NCI-H2081 treated with DMSO at 0.1 percent for 48 hours (cell line): ENCODE measurements at regions not wholly inside any gene's neighbourhood (a gene's known extent, or its start where the extent isn't known, plus 50 kb on each side); places are given as distances from the start of the nearest gene placed in this dataset.

Experiments
- DNase-seq: peaks from one replicate; lab custom pipeline; 2025; lab: John Stamatoyannopoulos, UW

DNA sequence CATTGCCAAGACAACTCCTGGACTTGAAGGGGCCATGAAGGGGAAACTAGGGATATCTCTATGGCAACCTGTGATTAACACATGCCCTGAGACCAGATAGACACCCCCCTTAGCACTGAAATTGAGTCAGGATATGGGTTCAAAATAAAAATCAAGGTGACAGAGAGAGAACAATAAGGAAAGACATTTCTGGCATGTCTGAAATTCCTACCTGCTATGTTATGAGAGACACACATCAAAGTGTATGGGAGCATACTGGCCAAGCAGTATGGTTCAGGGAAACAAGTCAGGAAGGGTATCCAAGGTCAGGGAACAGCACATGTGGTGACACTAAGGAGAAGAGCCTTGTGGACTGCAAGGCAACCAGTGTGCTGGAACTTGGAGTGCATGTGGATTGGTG, 388.7 kb downstream of the SHQ1 start:
- no peak for DNase-seq

DNA sequence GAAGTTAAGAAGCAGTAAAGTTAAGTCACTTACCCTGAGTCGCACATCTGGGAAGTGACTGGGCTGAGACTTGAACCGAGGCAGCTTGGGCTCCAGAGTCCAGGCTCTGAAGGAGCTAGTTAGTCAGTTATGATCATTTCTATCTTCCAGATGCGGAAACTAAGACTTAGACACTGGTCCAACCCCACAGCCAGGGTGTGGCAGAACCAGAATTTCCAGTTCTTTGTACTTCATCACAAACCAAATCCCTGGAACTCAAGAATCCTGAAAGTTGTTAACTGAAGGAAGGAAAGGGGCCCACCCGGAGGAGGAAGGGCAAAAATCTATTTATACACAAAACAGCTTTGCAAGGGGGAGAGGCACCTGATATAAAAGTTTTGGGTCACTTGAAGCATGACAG, 389.9 kb downstream of the SHQ1 start:
- DNase-seq = no peak

DNA sequence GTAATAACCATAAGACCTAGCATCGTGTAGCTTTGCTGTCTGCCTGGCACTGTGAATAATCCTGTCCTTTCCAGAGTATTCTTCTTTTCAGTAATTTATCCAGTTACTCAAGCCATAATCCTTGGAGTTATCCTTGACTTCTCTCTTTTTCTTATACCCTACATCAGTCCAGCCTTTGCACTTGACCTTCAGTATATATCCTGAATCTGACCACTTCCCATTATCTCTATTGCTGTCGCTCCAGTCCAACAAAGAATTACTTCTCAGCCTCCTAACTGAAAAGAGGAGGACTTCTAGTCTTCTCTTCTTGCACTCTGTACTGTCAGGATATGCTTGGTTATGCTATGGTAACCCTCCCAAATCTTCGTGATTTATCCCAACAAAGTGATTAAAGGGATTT, 393.8 kb downstream of the SHQ1 start:
- no peak for DNase-seq

DNA sequence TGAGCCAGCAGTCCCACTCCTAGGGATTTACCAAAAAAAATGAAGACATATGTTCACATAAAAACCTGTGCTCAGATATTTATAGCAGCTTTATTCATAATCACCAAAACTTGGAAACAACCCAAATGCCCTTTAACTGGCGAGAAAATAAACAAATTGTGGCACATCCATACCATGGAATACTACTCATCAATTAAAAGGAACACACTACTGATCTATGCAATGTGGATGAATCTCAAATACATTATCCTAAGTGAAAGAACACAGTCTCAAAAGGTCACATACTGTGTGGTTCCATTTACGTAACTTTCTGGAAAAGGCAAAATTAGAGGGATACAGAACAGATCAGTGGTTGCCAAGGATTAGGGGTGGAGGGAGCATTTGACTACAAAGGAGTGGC, 394.5 kb downstream of the SHQ1 start:
- DNase-seq = no peak

DNA sequence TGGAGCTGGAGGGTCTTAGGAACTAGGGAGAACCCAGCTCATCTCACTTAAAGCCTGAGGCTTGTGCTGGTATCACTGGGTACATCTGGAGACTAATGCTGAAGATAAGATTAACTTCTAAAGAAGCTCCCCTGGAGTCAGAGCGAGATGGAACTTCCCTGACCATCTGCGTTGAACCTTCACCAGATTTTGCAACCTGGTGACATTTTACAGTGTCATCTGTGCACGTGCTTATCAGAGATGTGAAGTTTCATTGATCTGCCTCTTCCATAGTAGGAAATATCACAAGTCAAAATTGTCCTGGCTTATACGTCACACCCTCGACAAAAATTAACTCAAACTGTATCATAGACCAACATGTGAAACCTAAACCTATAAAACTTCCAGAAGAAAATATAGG, 395.5 kb downstream of the SHQ1 start:
- DNase-seq = no peak

DNA sequence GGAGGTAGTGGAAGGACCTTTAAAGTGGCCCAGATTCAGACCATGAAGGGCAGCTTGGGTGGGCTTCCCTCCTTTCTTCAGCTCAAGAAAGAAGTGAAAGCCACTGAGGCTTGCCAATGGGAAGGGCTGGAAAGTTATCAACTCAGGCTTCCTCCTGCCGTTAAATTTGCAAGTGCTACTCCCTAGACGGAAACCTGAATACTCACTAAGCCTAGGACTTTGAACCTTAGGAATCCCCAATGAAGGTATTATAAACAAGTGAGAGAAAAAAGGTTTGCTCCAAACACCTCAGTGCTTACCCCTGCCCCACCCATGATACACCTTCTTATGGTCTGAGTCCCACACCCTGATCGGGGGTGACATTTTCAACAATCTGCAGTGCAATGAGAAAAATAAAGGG, 396.4 kb downstream of the SHQ1 start:
- no peak for DNase-seq

DNA sequence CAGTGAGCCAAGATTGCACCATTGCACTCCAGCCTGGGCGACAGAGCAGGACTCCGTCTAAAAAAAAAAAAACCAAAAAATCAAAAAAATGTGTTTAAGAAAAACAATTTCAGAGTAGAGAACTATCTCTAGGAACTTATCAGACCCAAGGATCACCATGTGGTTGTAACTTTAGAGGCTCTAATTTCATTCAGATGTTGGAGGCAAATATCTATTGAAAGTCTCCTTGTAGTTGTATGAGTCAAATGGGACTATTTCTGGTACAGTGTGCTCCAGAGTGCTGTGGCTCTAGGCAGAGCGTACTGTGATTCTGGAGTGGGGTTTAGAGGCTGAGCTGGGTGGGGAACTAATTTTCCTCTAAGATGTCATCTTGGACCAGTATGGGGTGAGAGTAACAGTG, 398.7 kb downstream of the SHQ1 start:
- DNase-seq = no peak

DNA sequence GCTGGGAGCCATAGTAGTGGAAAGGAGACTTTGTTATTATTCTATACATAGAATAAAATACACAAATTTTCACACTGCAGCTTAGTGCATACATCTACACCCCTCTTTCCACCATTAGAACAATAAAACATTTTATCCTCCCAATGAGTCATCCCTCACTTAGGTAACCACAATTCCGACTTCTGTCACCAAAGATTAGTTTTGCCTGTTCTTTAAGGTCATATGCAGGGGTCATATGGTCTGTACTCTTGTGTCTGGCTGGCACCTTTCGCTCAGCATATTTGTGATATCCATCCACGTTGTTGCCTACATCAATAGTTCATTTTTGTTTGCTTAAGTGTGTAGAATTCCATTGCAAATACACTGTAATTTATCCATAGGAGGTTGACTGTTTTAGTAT, 399.4 kb downstream of the SHQ1 start:
- no peak for DNase-seq

DNA sequence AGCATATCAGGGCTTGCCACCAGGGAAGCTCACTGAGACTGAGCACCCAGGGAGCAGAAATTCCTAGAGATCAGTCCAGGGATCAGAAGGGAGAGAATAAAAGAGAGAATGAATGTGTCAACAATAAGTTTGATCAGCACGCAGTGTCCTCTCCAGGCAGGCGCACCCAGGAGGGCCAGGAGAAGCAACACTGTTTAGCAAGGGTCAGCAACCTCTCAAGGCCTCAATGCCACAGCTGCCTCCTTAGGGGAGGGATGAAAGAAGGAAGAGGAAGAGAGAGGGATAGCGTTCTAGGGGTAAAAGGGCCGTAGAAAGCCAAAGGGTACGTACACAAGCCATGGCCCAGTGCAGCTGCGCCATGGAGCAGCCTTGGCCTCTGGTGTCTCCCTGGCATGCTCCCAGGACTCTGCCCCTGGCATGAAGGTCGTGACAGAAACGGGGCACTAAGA, 399.8 kb downstream of the SHQ1 start:
- no peak for DNase-seq

DNA sequence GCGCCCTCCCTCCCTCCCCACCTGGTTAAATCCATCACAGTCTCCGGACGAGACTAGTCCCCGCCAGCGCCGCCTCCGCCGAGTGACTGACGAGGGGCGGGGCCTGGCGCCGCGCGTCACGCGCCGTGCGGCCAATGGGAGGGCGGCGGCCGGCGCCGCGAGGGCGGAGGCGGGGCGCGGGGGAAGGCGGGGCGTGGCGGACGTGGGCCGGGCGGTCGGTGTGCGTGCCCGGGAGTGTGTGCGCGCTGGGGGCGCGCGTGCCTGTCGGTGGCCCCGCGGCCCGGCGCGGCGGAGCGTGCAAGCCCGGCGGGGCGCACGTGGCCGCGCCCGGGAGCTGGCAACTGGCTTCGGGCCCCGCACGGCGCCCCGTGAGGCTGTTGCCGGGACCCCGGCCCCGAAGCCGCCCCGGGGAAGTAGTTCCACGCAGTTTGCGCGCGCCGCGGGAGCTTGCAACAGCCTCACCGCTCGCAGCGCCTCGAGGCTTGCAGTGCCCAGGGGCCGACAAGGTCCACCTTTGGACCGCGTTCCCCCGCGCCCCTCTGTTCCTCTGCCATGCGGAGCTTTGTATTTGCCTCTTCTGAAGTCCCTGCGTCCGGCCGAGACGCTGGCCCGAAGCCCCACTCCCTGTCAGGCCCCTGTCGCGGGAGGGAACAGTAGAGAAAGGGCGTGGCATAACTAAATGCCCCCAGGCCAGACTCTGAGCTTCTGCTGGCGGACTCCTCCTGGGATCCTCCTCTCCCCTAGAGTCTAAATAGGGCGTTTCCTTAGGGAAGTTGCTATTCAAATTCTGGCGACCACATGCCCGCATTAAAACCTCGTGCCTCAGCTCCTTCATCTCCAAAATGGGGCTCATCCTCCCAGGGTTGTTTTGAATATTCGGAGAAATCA, 400.9 kb downstream of the SHQ1 start:
- DNase-seq = peak; percentile 31

DNA sequence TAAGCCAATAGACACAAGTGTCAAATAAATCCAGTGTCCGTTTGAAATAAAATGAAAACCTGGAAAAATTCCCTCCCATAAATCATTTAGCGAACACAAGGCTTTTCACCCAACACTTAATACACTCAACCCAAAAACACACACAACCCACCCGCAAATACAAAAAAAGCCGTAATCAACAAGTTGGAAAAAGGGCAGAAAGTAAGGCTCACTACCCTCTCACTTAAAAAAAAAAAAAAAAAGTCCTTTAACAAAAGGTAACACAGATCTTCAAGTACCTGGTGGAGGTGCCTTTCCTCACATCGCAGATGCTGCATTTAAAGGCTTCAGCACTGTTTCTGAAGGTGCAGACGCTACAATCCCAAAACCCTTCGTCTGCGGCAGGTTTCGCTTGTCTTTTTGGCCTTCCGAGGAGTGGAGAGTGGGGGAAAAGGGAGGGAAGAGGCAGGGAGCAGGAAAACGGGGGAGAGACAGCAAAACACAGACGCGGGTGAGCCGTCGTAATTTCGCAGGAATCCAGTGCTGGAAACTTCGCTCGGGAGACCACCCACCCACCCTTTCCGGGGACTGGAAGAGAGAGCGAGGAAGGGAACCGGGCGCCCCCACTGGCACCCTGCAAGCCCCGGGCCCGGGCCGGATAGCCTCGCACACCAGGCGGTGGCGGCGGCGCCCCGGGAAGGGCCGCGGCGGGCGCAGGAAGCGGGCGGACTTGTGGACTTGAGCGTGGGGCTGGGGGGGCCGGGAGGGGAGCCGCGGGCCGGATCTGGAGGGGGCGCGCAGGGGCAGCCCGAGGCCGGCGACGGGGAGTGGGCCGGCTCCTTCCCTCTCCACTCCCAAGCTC, 401.8 kb downstream of the SHQ1 start, which contains the start of gene RYBP:
TSS of gene RYBP (minus strand) at position 404 of the 841 bp plus-strand sequence.
- no peak for DNase-seq

DNA sequence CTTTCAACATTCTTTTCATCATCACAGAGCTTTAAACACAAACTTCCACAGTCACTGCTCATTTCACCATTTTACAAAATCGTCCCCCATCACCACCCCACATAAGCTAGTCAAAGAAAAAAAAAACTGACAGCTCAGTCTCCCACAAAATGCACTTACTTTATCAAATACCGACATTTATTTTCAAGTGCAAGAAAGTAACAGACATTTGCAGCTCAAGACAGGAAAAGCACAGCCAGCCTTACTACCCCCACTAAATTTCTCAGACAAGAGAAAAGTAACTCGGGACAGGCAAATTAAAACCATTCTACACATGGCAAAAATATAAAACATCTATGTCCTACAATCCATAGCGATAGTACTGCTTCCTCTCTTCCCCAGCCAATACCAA, 402.4 kb downstream of the SHQ1 start:
- no peak for DNase-seq

DNA sequence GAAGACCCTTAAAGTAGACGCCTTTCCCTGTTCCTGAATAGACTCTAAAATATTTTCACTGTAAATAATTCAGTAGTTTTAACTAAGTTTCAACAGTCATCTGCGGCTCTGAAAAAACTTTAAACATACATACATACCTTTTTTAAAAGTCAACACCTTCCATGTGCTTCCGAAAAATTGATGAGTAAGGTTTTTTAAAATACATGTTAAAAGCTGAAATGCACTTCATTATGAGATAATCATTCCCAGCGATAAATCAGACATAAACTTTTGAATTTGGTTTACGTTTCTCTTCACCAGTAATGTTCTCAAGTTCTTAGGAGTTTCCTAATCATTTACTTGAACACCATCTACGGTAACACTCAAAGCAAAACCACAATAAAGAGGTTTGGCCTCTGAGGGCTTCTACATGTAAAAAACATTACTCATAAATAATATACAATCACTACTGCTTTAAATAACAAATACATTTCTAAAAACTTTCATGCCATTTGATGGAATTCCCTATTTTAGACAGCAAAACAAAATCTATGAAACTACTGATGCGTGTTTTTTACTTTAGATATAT, 403.5 kb downstream of the SHQ1 start:
- no peak for DNase-seq

DNA sequence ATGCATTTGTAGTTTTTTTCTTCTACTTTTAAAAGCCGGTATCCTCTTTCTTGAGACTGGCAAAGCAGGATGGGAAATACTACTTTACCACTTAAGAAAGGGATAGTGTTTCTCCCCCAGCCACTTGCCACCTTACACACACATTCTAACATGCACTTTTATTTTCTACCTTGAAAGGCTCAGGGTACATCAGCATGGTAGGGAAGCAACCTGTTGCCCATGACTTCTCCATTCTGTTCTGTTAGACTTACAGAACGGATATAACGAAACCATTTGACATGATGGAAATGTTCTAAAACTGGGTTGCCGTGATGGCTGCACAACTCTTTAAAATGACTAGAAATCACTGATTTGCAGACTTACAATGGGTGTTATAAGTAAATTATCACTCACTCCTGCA, 405.5 kb downstream of the SHQ1 start:
- DNase-seq = no peak

DNA sequence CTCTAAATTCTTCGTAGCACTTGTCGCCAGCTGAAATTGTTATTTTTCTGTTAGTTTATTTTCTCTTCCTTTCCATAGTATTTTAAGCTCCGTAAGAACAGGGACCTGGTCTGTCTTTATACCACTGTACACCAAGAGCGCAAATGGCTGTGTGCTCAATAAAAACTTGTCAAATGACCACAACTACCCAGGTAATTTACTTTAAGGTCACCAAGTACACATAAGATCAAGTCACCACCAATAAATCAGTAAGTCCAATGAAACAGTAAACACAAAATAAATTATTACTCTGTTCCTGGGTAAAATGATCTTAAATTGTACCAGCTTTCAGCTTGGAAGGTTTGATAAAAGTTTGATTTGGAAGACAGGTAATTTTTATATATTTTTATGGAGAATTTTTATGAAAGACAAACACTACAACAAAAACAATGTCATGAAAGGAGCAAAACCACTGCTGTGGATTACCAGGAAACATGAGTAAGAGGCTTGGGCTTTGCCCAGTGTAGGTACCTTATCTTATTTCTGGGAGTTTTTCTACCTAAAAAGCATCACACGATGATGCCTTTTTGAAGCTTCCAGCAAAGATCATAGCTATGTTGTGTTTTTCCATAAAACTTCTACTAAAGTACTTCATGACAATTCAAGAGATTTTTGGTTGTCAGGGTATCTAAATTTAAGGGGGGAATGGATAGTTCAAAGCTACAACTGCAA, 406.8 kb downstream of the SHQ1 start:
- no peak for DNase-seq

DNA sequence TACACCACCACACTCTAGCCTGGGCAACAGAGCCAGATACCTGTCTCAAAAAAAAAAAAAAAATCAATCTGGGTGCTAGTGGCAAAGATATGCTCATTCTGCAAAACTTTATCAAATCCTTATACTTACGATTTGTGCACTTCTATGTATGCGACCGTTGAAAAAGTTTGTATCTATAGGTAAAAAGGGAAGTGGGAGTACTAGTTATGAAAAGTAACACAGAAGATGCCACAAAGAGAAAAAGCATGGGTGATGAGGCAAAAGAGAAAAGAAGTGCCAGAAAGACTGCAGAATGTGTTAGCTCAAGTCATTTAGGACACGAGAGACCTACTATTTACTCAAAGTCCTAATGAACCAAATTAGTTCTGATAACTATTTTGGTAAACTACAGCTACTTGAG, 407.8 kb downstream of the SHQ1 start:
- DNase-seq = no peak

DNA sequence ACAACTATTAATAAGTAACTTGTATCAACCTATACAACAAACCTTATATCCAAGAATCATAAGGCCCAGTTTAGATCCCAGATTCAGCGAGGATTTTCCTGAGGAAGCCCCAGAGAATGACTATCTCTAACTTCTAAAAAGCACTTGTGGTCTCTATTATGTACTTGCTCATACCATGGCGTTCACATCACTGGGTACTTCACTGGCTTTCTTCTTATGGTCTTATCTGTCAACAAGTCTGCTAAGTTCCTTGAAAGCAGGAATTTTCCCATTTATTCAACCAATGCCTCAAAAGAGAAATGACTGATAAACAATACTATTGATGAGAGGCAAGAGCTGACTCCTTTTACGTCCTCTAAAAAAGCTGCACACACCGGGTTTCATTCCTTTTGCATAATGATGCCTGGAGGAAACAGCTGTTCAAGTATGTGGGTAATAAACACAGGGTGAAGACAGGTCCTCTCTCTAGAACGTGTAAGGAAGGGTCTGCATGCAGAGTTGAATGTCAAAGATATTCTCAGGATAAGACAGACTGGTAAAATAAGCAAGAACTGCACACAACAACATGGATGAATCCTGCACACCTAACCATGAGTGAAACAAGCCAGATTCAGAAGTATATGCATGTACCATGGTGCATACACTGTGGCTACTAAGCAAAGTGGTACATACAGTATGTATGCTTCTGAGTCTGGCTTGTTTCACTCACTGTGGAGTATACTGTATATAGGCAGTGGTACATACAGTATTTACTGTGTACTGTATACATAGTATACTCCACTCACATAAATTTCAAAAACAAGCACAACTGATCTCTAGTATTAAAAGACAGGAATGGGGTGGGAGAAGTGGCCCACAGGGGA, 408.7 kb downstream of the SHQ1 start:
- no peak for DNase-seq

DNA sequence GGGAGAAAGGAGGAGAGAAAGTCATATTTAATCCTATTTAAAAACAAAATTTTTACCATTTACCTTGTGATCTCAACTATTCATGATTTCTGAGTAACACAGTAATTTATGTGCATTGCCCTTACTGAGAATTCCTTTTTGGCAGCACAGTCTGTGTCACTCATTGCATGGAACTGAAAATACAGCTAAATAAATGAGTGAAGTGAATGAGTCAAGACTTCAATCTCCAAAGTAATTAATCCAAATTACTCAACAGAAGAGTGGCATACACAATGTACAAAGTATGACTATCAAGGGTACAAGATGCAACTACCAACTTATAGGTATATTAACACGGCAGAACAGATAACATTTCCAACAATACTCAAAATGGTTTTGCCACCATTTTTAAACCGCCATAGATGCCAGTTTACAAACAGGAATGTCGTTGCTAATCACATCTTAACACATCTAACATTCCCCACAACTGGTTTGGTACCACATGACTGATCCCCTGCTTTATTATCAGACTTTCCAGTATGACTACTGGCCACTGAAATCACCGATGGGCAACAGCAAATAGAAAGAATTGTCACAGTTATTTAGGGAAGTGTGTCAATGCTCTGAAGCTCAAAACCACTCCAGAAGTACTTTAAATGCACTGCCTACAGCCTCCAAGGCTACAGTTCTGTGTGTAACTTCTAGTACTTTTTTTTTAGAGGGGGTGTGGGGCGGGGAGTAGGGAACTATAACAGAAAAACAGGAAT, 410.4 kb downstream of the SHQ1 start:
- DNase-seq = no peak

DNA sequence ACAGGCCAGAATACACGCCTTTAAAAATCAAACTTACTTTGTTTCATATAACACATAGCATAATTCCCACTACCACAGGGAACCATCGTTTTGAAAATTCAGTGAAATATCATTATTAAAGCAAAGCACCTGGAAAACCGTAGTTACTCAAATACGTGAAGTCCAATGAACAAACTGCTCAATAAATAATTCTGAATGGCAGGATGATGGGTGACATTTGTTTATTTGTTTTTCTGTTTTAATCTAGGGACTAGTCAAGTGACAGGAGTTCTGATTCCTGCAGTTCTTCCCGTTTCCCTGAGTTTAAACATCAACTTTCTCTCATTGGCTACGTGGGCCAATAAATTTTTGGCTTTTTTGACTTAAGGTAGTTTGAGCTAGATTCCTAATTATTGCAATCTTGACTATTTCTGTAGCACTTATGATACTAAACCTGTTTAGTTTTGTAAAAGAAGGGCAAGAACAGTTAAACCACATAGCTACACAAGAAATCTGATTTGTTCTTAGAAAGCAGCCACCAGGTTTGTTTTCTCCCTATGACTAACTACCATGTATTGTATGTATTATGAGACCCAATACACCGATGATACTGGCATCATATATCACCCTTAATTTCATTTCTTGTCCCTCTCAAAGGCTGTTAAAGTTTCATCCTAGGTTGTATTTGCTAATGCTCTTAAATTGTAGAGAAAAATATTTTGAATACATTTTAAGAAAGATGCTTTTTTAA, 411.2 kb downstream of the SHQ1 start:
- DNase-seq = no peak

DNA sequence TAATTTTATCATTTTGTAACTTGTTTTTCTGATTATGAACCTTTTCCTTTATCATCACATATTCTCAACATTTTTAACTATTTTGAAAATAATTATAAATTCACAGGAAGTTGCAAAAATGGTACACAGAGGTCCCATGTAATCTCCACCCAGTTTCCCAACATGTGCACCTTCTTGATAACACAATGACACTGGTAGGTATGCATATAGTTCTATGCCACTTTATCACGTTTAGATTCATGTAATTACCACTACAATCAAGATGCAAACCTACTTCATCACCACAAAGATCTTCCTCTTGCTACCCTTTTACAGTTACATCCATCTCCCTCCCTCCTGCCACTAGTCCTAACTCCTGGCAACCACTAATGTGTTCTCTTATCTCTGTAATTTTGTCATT, 413.9 kb downstream of the SHQ1 start:
- DNase-seq = no peak
